ENCODE measurements at regions not wholly inside any gene's neighbourhood (a gene's known extent, or its start where the extent isn't known, plus 50 kb on each side); places are given as distances from the start of the nearest gene placed in this dataset.

GRCh38 chr2:204060841-204061240 lies 124.3 kb downstream of the ICOS start:
- no peak for TF ChIP-seq CTCF (IDR thresholded peaks at IDR 0.05)
- TF ChIP-seq POLR2AphosphoS5 (IDR thresholded peaks at IDR 0.05) = no peak
- no peak for TF ChIP-seq POLR2A (IDR thresholded peaks at IDR 0.05)
